ENCODE measurements at regions not wholly inside any gene's neighbourhood (a gene's known extent, or its start where the extent isn't known, plus 50 kb on each side); places are given as distances from the start of the nearest gene placed in this dataset.
"Not testable (repeated sequence)": the region's sequence is repeated elsewhere in the genome, so short reads cannot be mapped to it uniquely, and the experiment has no call there.

- not testable (repeated sequence) for DNase-seq
These were observed 54.0 kb upstream of the GPR89A start for GRCh38 chr1:145553795-145554194.

- DNase-seq = no peak
These were observed 62.7 kb upstream of the GPR89A start for GRCh38 chr1:145545055-145545454.

GRCh38 chr1:145541685-145542084 lies 66.1 kb upstream of the GPR89A start:
- DNase-seq = not testable (repeated sequence)

GRCh38 chr1:145541246-145541645 lies 66.5 kb upstream of the GPR89A start:
- DNase-seq = not testable (repeated sequence)

GRCh38 chr1:145538118-145538882 lies 69.5 kb upstream of the GPR89A start:
- not testable (repeated sequence) for DNase-seq

GRCh38 chr1:145537003-145537402 lies 70.8 kb upstream of the GPR89A start:
- DNase-seq = not testable (repeated sequence)

- not testable (repeated sequence) for DNase-seq
These were observed 72.3 kb upstream of the GPR89A start for GRCh38 chr1:145535461-145535860.

GRCh38 chr1:145528068-145528564 lies 79.7 kb upstream of the GPR89A start:
- DNase-seq = not testable (repeated sequence)

- DNase-seq = not testable (repeated sequence)
These were observed 87.6 kb upstream of the GPR89A start for GRCh38 chr1:145520159-145520558.

- DNase-seq = not testable (repeated sequence)
These were observed 88.5 kb upstream of the GPR89A start for GRCh38 chr1:145519302-145519701.

GRCh38 chr1:145513017-145513416 lies 87.6 kb upstream of the NBPF20 start:
- peak in 1 of 2 experiments; percentile 7 for DNase-seq

- DNase-seq = not testable (repeated sequence)
These were observed 82.7 kb upstream of the NBPF20 start for GRCh38 chr1:145508053-145508452.

GRCh38 chr1:145505663-145506647 lies 80.6 kb upstream of the NBPF20 start:
- DNase-seq = not testable (repeated sequence)

- DNase-seq = not testable (repeated sequence)
These were observed 79.5 kb upstream of the NBPF20 start for GRCh38 chr1:145504834-145505413.

GRCh38 chr1:145504310-145504709 lies 78.9 kb upstream of the NBPF20 start:
- not testable (repeated sequence) for DNase-seq

- not testable (repeated sequence) for DNase-seq
These were observed 74.8 kb upstream of the NBPF20 start for GRCh38 chr1:145500251-145500650.

- not testable (repeated sequence) for DNase-seq
These were observed 69.9 kb upstream of the NBPF20 start for GRCh38 chr1:145495077-145495871.

GRCh38 chr1:145488193-145488933 lies 63.0 kb upstream of the NBPF20 start:
- DNase-seq = not testable (repeated sequence)

GRCh38 chr1:145487156-145487555 lies 61.8 kb upstream of the NBPF20 start:
- not testable (repeated sequence) for DNase-seq

GRCh38 chr1:145484257-145484656 lies 58.9 kb upstream of the NBPF20 start:
- DNase-seq = not testable (repeated sequence)

- not testable (repeated sequence) for DNase-seq
These were observed 56.9 kb upstream of the NBPF20 start for GRCh38 chr1:145482214-145482860.

Data from activated CD4-positive, alpha-beta T cell treated with anti-CD3 and anti-CD28 coated beads, Interleukin-2, amount 50 U/mL, for 48 hours (primary cell).